ENCODE measurements at regions not wholly inside any gene's neighbourhood (a gene's known extent, or its start where the extent isn't known, plus 50 kb on each side); places are given as distances from the start of the nearest gene placed in this dataset.

GRCh38 chr10:120011359-120012130 lies 119.0 kb downstream of the SEC23IP start:
- no peaks in the 10 kb centered on the region for H3K27me3 ChIP-seq (ENCODE audit: insufficient read depth, low read length)
- H3K4me1 ChIP-seq (ENCODE audit: insufficient read depth, low read length): no peaks in the 10 kb centered on the region
- no peak overlapping the region for H2BK12ac ChIP-seq (ENCODE audit: insufficient read length, low read depth, low read length)
- Mint-ChIP-seq H3K27me3 (ENCODE audit: low read depth) (peaks cover 27% of the 10 kb centered on the region), H3K9me3 (no peaks in the 10 kb centered on the region; a peak in 1 of 5 replicates), H3K4me1 (peaks cover 5 to 6% of the 10 kb centered on the region in 2 experiments), H3K36me3 (ENCODE audit: insufficient read depth in 1 of 3, low read depth in 3 of 3) (no peaks in the 10 kb centered on the region), H3K4me3 (no peak overlapping the region), H3K27ac (no peak overlapping the region; a peak in 1 of 7 replicates)
- no peaks in the 10 kb centered on the region for H4K20me1 ChIP-seq (ENCODE audit: control insufficient read depth, insufficient read depth, insufficient read length)
- no peak overlapping the region for H4K5ac ChIP-seq (ENCODE audit: insufficient read length, low read depth, low read length)
- no peak overlapping the region for H3K23ac ChIP-seq (ENCODE audit: insufficient read length, low read depth, low read length)
- no peak overlapping the region for H3K4ac ChIP-seq (ENCODE audit: low read depth, low read length)
- no peaks in the 10 kb centered on the region for H3K79me1 ChIP-seq (ENCODE audit: insufficient read depth, low read depth, low read length, poor library complexity, severe bottlenecking)
- H2AK5ac ChIP-seq (ENCODE audit: insufficient read length, low read length): no peak overlapping the region
- no peak overlapping the region for H4K91ac ChIP-seq (ENCODE audit: insufficient read length, low read depth, low read length)
- WGBS (ENCODE audit: extremely low coverage, insufficient read length, low lambda C conversion rate): no CpG with 5 or more reads among the region's 43 CpGs
- H3K27ac ChIP-seq (ENCODE audit: insufficient read length, low read depth, low read length): no peak overlapping the region
- H2BK5ac ChIP-seq (ENCODE audit: insufficient read length, low read length): no peak overlapping the region
- no peak overlapping the region for H4K8ac ChIP-seq (replicated peaks; ENCODE audit: insufficient read length, low read depth, low read length)
- H2BK20ac ChIP-seq (ENCODE audit: low read depth, low read length, poor library complexity, severe bottlenecking): no peak overlapping the region
- peak; percentile 78 for DNase-seq
- H3T11ph ChIP-seq (ENCODE audit: low read length): no peak overlapping the region
- H3K9ac ChIP-seq (ENCODE audit: extremely low read depth, insufficient read length, low read length): no peak overlapping the region
- no peaks in the 10 kb centered on the region for H3K23me2 ChIP-seq (ENCODE audit: insufficient read length, low read depth, low read length, poor library complexity, severe bottlenecking)
- H2BK120ac ChIP-seq (ENCODE audit: low read depth, low read length, poor library complexity, severe bottlenecking): no peak overlapping the region
- H3K9me3 ChIP-seq (ENCODE audit: control insufficient read depth, low read depth, low read length): no peaks in the 10 kb centered on the region
- H2AFZ ChIP-seq (ENCODE audit: low read length): no peak overlapping the region
- H3K18ac ChIP-seq (ENCODE audit: insufficient read length, low read depth, low read length): no peak overlapping the region
- no peak overlapping the region for H3K4me2 ChIP-seq (ENCODE audit: insufficient read depth, insufficient read length, low read length)
- H3K79me2 ChIP-seq (ENCODE audit: insufficient read depth, low read length): no peaks in the 10 kb centered on the region
- peak; percentile 48 for TF ChIP-seq CTCF (conservative IDR thresholded peaks at IDR 0.05)
- no peak overlapping the region for H2BK15ac ChIP-seq (ENCODE audit: low read depth, low read length)
- H3K56ac ChIP-seq (ENCODE audit: insufficient read length, low read depth, low read length): no peak overlapping the region
- no peak overlapping the region; the same call in 1 of the 2 replicates for H3K14ac ChIP-seq (ENCODE audit: insufficient read depth, low read length)

Data from H9 (cell line).